Calu3 (cell line): ENCODE measurements at regions not wholly inside any gene's neighbourhood (a gene's known extent, or its start where the extent isn't known, plus 50 kb on each side); places are given as distances from the start of the nearest gene placed in this dataset.

Experiments
- BruUV-seq: library from RNA; stranded (reverse); fragments of 400-500 nt; replicated peaks from 2 replicates; lab custom pipeline; 2021; lab: Mats Ljungman, UMichigan
- CTCF ChIA-PET: fragments of 300-600 bp; sonication (Branson Sonifier 250); formaldehyde crosslinking; loops from one replicate; lab custom pipeline; 2022; ENCODE audit warnings: antibody characterized with exemption; lab: Charles Lee
- DNase-seq: peaks from one replicate; pipeline ENCODE4 v3.0.0; 2022
- H3K27ac Mint-ChIP-seq: one replicate; pipeline ENCODE4 v1.8.0; 2022; ENCODE audit warnings: mixed read lengths; ENCODE audit not compliant: unreplicated experiment
- H3K27me3 Mint-ChIP-seq: one replicate; pipeline ENCODE4 v1.8.0; 2022; ENCODE audit warnings: mixed read lengths; ENCODE audit not compliant: unreplicated experiment
- H3K36me3 Mint-ChIP-seq: one replicate; pipeline ENCODE4 v1.8.0; 2022; ENCODE audit warnings: mild to moderate bottlenecking, moderate library complexity, mixed read lengths; ENCODE audit not compliant: insufficient read depth, unreplicated experiment
- H3K4me1 Mint-ChIP-seq: one replicate; pipeline ENCODE4 v1.8.0; 2022; ENCODE audit warnings: mild to moderate bottlenecking, low read depth, mixed read lengths; ENCODE audit not compliant: unreplicated experiment
- H3K4me3 Mint-ChIP-seq: one replicate; pipeline ENCODE4 v1.8.0; 2022; ENCODE audit warnings: mild to moderate bottlenecking, low read depth, moderate library complexity, mixed read lengths; ENCODE audit not compliant: unreplicated experiment
- H3K9me3 Mint-ChIP-seq: one replicate; pipeline ENCODE4 v1.8.0; 2022; ENCODE audit warnings: low read depth, mixed read lengths; ENCODE audit not compliant: unreplicated experiment
- intact Hi-C: fragments of 100-400 bp; cut with micrococcal nuclease; formaldehyde crosslinking; loops from one replicate; pipeline ENCODE4 v1.10.0; 2022; ENCODE audit not compliant: unreplicated experiment
- TF ChIP-seq, protein P1 (sequence below): fragments of 200-600 bp; IDR thresholded peaks from one replicate; pipeline ENCODE4 v1.8.0; 2022; ENCODE audit warnings: antibody characterized with exemption; ENCODE audit not compliant: unreplicated experiment

GRCh38 chr18:40532046-40532445 is 1423.0 kb upstream of the PIK3C3 start:
- CTCF ChIA-PET, result no interaction called here
- DNase-seq, result no peak
- TF ChIP-seq, protein P1, sequence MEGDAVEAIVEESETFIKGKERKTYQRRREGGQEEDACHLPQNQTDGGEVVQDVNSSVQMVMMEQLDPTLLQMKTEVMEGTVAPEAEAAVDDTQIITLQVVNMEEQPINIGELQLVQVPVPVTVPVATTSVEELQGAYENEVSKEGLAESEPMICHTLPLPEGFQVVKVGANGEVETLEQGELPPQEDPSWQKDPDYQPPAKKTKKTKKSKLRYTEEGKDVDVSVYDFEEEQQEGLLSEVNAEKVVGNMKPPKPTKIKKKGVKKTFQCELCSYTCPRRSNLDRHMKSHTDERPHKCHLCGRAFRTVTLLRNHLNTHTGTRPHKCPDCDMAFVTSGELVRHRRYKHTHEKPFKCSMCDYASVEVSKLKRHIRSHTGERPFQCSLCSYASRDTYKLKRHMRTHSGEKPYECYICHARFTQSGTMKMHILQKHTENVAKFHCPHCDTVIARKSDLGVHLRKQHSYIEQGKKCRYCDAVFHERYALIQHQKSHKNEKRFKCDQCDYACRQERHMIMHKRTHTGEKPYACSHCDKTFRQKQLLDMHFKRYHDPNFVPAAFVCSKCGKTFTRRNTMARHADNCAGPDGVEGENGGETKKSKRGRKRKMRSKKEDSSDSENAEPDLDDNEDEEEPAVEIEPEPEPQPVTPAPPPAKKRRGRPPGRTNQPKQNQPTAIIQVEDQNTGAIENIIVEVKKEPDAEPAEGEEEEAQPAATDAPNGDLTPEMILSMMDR, result no peak
- no TSS peak for BruUV-seq
- Mint-ChIP-seq H3K27me3 (no peaks in the 10 kb centered on the region), H3K9me3 (peaks cover 3% of the 10 kb centered on the region), H3K4me3 (no peak overlapping the region), H3K4me1 (no peaks in the 10 kb centered on the region), H3K27ac (no peak overlapping the region), H3K36me3 (no peaks in the 10 kb centered on the region)
- intact Hi-C loops, result no loop called here

GRCh38 chr18:40531051-40531450 is 1424.0 kb upstream of the PIK3C3 start:
- Mint-ChIP-seq H3K4me1 (no peaks in the 10 kb centered on the region), H3K36me3 (no peaks in the 10 kb centered on the region), H3K4me3 (no peak overlapping the region), H3K27ac (no peak overlapping the region), H3K9me3 (peaks cover 3% of the 10 kb centered on the region), H3K27me3 (no peaks in the 10 kb centered on the region)
- CTCF ChIA-PET, result interaction anchor here (0.7 kb wide), 1 partner anchor 741 kb away, joined by 4 read pairs; no protein-coding TSS in a partner anchor
- BruUV-seq, result no TSS peak
- TF ChIP-seq, protein P1, result no peak
- no peak for DNase-seq
- intact Hi-C loops, result no loop called here

GRCh38 chr18:40529478-40529877 is 1425.6 kb upstream of the PIK3C3 start:
- Mint-ChIP-seq H3K9me3 (peaks cover 3% of the 10 kb centered on the region), H3K27ac (no peak overlapping the region), H3K36me3 (no peaks in the 10 kb centered on the region), H3K27me3 (no peaks in the 10 kb centered on the region), H3K4me3 (no peak overlapping the region), H3K4me1 (no peaks in the 10 kb centered on the region)
- DNase-seq, result no peak
- no TSS peak for BruUV-seq
- intact Hi-C loops, result no loop called here
- CTCF ChIA-PET, result no interaction called here
- TF ChIP-seq, protein P1, result no peak

- intact Hi-C loops, result no loop called here
- no TSS peak for BruUV-seq
- CTCF ChIA-PET, result no interaction called here
Observed at GRCh38 chr18:40524881-40525280, 1430.2 kb upstream of the PIK3C3 start.

More at GRCh38 chr18:40524881-40525280, 1430.2 kb upstream of the PIK3C3 start:
- Mint-ChIP-seq H3K36me3 (no peaks in the 10 kb centered on the region), H3K27ac (no peak overlapping the region), H3K4me3 (no peak overlapping the region), H3K27me3 (no peaks in the 10 kb centered on the region), H3K4me1 (no peaks in the 10 kb centered on the region), H3K9me3 (peaks cover 3% of the 10 kb centered on the region)
- DNase-seq, result no peak
- TF ChIP-seq, protein P1, result no peak
